NCI-H187 treated with DMSO at 0.1 percent for 48 hours (cell line): ENCODE measurements at regions not wholly inside any gene's neighbourhood (a gene's known extent, or its start where the extent isn't known, plus 50 kb on each side); places are given as distances from the start of the nearest gene placed in this dataset.
A peak's percentile ranks its signal among the peaks of the same experiment; 100 is the strongest.

Experiments
- DNase-seq: peaks from one replicate; lab custom pipeline; 2025; lab: John Stamatoyannopoulos, UW

DNA sequence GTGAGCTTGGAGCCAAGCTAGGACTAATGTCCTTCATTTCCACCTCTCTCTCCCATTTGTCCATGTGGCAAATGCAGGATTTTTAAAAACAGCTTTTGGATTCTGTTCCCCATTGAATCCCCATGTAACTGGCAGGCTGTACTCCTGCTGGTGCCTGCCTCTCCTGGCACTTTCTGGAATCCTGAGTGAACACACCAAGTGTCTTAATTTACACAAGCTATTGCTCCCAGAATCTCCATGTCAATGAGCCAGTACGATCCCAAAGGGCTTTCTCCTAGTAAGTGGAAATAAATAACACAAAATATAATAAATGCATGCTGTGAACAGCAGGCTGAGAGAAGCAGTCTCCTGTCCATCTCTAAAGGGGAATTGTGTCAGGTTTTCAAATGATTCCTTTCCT lies 88.4 kb upstream of the WWC1 start:
- DNase-seq, result no peak

DNA sequence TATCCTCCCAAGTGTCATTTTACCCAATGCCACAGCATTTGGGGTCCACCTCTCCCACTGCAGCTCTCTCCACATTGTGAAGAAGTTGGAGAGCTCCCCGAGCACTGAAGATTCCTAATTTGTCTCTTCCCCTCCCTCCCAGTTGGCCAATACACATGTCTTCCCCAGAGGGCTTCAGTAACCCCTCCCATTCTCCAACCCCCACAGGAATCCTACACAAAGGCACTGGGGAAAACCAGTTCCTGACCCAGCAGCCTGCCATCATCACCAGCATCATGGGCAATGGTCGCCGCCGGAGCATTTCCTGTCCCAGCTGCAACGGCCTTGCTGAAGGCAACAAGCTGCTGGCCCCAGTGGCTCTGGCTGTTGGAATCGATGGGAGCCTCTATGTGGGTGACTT lies 87.3 kb upstream of the WWC1 start:
- DNase-seq, result no peak

DNA sequence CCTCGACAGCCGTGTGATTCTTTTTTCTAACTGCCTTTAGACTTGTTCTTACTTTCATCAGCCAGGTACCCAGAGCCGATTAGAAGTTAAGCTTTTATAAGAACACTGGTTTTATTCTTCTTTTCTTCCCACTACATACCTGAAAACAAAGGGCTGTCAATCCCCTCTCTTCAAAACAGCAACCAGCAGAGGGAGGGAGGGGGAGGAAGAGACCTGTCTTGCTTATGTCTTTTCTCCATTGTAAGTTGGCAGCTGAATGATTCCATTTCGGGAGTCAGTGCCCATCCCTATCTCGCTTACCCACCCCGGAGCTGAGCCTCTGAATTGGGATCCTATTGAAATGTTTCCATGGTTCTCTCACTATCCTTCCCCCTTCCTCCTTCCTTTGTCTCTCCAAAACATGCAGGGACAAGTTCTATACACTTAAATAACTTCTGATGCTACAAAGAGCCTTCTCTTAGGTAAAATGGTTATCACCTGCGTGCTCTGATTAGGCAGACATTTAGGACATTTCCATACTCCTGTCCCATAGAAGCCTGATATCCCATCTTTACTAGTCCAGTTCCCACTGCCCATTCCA lies 83.9 kb upstream of the WWC1 start:
- DNase-seq, result no peak

DNA sequence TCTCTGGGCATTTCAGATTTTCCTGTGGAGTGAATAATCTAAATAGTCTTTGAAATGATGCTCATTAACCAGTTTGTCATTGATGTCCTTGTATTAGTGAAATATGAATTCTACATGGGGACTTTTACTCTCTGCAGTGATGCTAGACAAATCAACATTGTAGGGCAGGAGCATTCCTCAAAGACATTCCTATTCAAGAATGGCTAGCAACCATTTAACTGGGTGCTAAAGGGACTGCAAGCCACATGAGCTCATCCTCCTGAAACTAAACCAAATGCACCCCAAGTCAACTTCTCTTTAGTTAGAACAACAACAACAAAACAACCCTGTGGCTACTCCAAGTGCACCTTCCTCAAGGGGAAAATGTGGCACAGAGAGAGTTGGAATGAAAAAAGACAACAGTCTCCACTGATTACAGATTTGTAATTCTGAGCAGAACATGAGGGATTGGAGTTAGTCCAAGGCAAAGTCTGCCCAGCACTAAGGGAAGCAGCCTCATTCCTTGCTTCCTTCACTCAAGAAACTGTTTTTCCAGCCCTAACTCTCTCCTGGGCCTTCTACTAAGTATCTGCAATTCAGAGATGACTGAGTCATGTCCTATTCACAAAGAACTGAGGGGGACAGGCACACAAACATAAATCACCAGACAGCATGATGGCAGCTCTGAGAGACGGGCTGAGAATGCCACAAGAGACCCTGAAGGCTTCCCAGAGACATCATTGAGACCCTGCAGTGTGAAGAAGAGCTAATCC lies 82.0 kb upstream of the WWC1 start:
- no peak for DNase-seq

DNA sequence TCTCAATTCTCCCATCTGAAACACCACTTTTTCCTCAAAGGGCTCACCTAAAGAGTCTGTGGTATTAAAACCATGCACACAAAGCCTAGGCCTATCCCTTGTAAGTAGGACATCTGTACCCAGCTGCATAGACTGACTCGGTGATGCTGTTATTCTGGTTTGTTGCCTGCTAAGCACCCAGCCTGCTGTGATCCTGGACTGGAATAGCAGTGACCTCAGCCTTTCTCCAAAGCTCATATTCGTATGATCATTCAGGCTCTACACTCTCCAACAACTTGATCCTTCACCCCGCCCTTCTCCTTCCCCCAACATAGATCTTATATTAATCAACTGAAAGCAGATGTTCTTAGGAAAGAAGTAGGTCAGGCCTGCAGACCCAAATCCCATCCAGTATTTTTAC lies 81.4 kb upstream of the WWC1 start:
- no peak for DNase-seq

DNA sequence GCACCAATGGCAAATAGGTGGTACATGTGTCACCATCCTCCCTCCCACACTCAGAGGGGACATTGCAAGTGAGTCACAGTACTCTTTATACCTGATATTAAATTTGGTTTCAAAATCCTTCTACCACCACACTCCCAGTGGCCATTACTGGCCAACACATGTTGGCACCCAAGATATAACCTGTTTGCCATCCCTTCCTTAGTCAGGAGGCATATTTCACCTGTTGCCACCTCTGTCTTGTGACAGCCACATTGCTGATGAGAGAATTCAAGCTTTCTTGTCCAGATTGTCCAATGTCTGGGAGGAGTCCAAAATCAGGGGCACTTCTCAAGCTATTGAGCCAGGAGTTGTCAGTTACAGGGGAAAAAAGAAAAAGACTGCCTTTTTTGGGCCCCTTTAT lies 80.2 kb upstream of the WWC1 start:
- no peak for DNase-seq

DNA sequence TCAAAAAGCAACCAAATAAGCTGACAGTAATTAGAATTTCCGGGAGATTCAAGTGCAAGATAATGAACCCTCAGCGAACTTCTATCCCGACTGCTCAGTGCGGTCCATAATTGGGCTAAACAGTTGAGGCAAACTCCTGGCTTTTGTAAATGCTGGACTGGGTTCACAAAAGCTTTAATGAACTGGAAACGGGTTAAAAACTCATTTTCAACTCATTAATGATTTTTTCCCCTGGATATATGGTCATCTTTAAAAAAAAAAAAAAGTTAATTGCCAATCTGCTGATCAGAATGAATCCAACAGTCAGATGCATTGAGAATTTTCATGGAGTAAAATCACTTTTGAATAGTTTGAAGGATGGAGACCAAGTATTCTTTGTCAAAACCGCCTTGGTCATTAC lies 79.5 kb upstream of the WWC1 start:
- no peak for DNase-seq

DNA sequence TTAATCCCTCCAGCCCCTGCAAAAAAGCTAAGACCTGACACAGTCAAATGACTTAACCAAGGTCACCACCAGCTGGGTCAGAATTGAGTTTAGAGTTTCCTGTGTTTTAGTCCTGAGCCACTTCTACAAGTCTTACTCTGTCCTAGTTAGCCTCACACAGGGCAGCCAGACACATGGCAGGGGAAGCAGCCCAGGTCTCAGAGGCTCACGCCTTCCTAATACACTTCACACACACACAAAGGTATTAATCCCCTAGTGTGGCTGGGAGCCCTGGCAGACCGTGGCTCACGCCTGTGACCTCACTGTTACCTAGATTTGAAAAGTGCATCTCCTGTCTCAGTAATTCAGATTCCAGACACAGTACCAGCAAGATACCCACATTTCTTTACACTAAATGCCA lies 77.4 kb upstream of the WWC1 start:
- DNase-seq, result no peak

DNA sequence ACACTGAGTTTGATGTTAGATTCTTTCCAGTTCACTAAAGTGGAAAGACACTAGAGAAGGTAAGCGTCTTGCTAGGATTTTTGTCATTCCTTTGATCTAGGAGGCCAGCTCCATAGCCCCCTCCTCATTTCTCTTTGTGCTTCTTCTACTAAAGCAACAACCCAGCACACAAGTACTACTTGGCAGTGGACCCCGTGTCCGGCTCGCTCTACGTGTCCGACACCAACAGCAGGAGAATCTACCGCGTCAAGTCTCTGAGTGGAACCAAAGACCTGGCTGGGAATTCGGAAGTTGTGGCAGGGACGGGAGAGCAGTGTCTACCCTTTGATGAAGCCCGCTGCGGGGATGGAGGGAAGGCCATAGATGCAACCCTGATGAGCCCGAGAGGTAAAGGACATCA lies 76.6 kb upstream of the WWC1 start:
- DNase-seq, result no peak

DNA sequence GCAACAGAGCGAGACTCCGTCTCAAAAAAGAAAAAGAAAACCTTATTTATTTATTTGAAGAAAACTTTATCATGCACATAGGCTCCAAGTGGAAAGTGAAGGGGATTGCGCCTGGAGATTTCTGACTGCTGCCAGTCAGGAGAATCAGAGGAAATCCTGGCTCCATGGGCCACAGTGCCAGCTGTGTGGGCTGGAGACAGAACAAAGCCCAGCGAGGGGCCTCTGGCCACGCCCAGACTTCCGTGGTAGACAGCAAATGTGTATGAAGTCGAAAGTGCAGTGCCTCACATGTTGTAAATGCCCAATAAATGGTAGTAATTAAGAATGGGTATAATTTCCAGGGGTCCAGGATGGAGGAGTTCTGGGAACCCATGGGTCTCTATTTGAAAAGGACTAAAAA lies 75.8 kb upstream of the WWC1 start:
- no peak for DNase-seq

DNA sequence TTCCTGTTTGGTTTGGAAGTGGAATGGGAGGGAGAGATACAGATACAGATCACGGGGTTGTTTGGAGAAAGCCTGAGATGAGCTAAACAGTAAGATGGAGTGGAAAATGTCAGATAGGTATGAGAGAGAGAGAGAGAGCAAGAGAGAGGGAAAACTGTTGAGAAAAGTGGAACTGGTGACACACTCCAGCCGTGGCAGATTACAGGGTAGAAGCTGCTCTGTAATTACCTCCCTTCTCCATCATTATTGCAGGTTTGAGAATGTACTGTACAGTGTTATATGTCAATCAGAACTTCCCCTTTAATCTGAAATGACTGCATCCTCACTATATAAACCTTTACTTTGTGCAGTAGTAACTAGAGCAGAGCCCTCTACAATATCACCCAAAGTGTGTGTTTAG lies 74.5 kb upstream of the WWC1 start:
- no peak for DNase-seq

DNA sequence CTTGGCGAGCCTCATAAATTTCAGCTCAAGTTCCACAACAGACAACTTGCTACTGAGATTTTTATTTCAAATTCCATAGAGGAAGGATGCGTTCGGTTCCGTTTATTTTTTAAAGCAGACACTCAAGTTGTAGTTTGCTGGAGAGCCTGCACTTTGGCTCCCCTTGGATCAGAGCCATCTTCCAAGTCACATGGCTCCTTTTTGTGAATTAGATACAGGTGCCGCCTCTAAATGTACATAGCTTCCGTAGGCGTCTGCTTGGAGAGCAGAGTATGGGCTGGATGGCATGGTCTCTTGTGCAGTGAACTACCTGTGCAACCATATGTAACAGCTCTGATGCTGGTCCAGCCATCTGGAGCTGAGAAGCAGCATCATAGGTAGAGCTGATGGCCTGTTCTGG lies 73.9 kb upstream of the WWC1 start:
- no peak for DNase-seq

DNA sequence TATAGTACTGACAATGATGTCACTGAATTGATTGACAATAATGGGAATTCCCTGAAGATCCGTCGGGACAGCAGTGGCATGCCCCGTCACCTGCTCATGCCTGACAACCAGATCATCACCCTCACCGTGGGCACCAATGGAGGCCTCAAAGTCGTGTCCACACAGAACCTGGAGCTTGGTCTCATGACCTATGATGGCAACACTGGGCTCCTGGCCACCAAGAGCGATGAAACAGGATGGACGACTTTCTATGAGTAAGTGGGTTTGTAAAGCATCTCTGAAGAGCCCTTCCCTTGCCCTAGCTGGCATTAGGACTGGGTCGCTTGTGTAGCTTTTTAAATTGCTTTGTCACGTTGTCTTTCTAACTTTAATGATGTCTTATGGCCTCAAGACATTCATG lies 72.7 kb upstream of the WWC1 start:
- no peak for DNase-seq

DNA sequence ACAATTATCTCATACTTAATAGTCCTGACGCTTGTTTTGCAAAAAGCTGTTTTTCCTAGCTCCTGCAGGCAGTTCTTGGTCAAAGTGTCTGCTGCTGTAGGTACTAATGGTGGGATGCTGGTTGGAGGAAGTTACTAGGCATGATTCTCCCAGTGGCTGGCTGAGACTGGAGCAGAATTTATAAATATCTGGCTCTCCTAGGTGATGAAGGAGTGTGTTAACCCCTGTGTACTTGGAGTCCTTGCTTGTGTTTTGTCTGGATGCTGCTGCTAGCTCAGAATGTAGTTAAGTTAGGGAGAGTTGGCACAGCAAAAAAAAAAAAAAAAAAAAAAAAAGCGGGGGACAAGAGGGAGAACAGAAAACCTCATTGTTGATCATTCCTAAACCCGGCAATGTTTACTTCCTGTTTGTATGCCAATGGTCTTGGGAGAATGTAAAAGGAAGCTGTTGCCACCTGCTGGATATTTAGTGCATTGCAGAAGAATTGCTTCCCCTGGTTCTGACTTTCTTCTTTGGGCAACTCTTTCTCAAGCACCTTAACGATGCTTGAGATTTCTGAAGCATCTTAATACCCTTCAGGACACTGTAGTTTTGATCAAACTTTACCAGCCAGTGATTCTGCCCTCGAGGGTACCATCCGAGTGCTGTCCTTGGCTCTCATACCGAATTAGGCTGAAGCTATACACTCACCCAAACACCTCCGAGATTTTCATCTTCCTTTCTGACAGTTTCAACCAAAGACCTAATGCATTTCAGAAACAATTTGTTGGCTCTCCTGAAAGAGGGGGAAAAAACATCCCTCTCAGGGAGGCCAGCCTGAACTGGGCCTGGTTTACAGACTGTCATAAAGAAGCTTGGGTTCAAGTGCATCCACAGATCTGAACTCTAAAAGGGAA lies 71.7 kb upstream of the WWC1 start:
- DNase-seq, result peak; percentile 3

DNA sequence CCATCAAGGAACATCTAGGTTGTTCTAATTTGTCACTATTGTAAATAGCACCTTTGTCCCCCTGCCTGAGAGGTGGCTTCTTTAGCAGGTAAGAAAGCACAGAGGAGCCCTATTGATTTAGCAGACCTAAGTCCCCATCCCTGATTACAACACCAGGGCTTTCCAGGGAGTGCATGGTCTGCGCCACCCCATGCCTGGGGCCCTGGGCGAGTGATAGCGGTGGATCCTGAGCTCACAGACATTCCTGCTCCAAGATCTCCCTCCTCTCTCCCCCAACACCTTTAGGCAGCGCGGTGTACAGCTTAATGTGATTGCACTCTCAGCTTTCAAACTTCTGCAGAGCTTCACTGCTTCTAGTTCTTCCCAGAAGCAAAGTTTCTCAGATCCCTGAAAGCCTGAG lies 67.4 kb upstream of the WWC1 start:
- DNase-seq, result no peak

DNA sequence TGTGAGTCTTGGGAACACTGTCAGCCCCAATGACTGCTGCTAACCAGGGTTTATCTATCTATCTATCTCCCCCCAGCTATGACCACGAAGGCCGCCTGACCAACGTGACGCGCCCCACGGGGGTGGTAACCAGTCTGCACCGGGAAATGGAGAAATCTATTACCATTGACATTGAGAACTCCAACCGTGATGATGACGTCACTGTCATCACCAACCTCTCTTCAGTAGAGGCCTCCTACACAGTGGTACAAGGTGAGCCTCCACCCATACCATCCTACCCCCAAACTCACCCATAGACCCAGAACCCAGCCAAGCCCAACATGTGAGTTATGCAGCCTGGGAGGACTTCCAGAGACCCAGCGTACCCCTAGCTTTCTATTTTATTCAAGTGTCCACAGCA lies 65.4 kb upstream of the WWC1 start:
- DNase-seq, result no peak

DNA sequence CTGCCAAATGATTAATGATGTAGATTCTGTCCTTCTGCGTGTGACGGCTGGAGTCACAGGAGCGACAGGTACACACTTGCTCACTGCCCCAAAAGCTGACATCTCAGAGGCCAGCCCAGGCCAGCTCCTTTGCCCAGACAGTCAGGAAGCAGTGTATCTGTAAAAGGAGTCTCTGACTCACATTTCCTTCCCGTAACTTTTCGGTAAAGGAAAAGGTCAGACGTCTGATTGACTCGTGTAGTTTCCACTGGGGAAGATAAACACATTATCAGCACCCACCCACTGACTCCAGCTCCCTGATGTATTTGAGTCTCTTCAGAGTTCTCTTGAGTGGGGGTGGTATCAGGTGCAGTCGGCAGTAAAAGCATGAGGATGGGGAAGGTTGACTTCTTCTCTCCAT lies 64.4 kb upstream of the WWC1 start:
- DNase-seq, result no peak

DNA sequence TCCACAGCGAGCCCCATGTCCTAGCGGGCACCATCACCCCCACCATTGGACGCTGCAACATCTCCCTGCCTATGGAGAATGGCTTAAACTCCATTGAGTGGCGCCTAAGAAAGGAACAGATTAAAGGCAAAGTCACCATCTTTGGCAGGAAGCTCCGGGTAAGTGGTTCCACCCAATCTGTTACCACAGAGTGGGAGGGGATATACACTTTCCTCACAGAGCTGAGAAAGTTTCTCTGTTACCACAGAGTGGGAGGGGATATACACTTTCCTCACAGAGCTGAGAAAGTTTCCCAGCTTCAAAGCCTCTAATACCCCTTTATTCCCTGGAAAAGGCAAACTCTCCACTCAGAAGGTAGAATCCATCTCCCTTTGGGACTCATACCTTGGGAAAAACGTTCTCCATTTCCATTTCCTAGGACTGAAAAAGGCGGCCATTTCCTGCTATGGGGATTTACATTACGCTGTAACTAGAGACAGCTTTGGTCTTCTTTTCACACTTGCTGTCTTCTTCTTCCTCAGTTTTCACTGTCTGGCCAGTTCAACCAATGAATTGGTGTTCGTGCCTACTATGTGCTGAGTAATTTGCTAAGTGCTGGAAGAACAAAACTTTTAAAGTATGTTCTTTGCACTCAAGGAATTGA lies 63.4 kb upstream of the WWC1 start:
- DNase-seq, result no peak

DNA sequence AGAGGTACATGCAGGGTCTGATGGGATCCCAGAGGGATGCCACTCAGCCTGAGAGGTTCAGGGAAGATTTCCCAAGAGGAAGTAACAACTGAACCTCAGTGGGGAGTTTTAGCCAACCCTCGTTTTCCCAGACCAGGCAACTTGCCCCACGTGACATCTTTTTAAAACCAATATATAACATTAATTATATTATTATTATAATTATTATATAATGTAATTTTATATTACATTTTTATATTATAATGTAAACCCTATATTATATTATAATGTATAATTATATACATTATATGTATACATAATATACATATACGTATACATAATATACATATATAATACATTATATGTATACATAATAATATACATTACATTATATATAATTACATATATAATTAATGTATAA lies 62.8 kb upstream of the WWC1 start:
- DNase-seq, result no peak

DNA sequence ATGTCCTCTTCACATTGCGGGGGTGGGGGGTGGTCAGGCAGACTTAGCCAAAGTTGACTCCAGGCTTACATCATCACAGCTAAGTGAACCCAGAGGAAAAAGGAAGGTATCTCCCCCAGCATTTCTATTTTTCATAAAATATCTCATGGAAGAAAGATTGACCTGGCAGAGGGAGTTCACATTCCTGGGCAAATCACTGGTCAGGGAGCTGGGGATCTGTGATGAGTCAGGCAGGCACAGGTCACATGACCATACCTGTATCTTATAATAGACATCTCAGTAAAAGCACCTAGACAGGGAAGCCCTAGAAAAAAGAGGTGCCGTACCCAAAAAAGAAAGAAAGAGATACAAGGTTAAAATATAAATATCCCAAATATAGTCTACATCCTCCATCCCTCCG lies 57.3 kb upstream of the WWC1 start:
- no peak for DNase-seq

DNA sequence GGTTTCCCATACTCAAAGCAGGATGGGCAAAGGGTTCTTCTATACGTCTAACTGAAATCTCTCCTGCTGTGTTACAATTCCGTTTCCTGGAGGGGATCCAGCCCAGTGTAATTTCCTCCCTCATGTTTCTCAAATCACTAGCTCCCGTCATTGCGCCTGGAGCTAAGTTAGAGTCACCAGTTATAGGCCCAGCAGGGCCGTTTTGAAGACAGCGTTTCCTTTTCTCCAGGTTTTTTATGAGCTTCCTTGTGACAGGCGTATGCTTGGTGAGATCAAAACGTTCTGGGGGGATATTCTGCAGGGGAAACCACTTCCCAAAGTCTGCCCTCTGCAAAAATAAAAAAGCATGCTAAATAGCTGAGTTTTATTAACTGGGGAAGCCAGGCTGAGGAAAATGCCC lies 53.0 kb upstream of the WWC1 start:
- DNase-seq, result no peak

DNA sequence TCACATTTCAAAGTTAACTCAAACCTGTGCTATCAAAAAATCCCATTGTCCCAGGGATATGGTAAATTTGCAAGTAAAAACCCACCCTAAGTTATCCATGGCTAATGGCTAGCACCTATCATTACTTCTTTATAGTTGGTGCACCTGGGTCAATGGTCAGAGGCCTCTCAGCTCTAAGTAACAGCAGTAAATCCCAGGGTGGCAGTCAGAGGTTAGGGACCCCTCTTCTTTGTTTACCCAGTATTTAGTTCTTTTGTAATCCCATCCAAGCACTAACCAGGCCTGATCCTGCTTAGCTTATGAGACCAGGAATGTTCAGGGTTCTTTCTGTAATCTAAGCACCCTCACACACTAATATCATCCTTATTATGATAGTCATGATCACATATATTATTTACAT lies 52.1 kb upstream of the WWC1 start:
- DNase-seq, result no peak
